GM20000 (cell line): ENCODE measurements at regions not wholly inside any gene's neighbourhood (a gene's known extent, or its start where the extent isn't known, plus 50 kb on each side); places are given as distances from the start of the nearest gene placed in this dataset.

Experiments
- DNase-seq: peaks from one replicate; pipeline ENCODE4 v3.0.0; 2012; ENCODE audit warnings: low spot score
- CTCF ChIP-seq: IDR thresholded peaks from 2 replicates; pipeline ENCODE4 v1.5.1; 2012; ENCODE audit warnings: mild to moderate bottlenecking, control low read depth; ENCODE audit errors: extremely low read depth, missing control alignments

GRCh38 chr17:13346592-13346991, 255.1 kb downstream of the HS3ST3A1 start:
- TF ChIP-seq CTCF: no peak
- no peak for DNase-seq

GRCh38 chr17:13346081-13346533, 255.6 kb downstream of the HS3ST3A1 start:
- no peak for DNase-seq
- no peak for TF ChIP-seq CTCF

- DNase-seq: no peak
- no peak for TF ChIP-seq CTCF
These were observed 263.3 kb downstream of the HS3ST3A1 start for GRCh38 chr17:13338421-13338820.

DNA sequence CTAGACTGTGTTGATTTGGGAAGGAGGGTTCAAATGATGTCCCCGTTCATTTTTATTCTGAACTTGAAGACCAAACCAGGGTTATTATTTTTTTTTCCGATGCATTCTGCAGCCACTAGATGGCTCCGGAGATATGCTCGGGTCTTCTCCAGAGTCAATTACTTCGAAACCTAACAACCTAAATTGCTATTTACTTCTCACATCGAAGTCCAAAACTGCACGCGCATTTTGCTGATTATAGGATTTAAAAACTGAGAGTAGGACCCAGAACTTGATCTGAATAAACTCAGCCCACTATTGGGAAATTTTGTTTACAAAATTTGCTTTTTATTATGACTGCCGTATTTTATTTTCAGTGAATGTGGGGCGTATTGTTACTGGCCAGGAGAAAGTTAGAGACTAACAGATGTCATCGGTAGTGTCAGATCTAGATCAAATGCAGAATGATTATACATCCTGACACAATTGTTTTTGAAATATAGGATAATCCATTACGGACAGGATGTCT, 263.8 kb downstream of the HS3ST3A1 start:
- peak; percentile 19 for TF ChIP-seq CTCF
- peak; percentile 22 for DNase-seq

DNA sequence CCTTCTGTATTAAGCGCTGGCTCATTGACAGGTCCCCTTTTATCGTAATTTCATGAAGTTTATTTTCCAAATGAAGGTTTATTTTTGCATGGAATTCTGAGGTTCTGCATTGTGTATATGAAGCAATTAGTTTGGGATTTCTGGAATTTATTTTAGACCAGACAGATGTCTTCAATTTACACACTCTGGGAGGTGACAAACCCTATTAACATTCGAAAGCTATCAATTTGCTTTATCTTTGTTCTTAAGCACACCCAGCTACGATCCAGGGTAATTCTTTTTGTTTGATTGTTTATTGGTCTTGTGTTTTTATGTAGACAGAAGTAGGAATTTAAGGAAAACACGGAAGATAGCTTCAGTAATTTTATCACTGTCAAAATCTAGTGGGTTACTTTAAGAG, 264.6 kb downstream of the HS3ST3A1 start:
- DNase-seq: no peak
- TF ChIP-seq CTCF: no peak

DNA sequence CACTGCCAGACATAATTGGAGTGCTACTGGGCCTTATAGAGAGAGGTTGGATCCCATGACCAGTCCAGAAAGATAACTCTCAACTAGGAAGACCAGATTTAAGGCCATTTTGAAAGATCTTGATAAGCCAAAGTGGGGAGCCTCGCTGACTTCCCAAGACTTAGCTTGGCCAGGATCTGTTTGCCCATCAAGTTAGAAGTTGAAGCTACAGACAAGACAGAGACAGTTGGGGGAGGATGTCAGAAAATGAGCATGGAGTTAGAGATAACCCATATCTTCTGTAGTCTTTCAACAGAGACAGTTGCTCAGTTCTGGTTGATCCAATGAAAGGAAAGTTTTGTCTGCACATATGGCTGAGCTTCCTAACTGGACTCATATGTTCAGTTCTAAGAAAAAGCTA, 267.4 kb downstream of the HS3ST3A1 start:
- DNase-seq: no peak
- TF ChIP-seq CTCF: no peak

- TF ChIP-seq CTCF: no peak
- no peak for DNase-seq
These were observed 268.1 kb downstream of the HS3ST3A1 start for GRCh38 chr17:13333661-13334060.
